GM13976 (cell line): ENCODE measurements at regions not wholly inside any gene's neighbourhood (a gene's known extent, or its start where the extent isn't known, plus 50 kb on each side); places are given as distances from the start of the nearest gene placed in this dataset.

ENCODE experiments used
- DNase-seq: peaks from one replicate; pipeline ENCODE4 v3.0.0; 2012; ENCODE audit warnings: low spot score
- CTCF ChIP-seq: IDR thresholded peaks from 2 replicates; pipeline ENCODE4 v1.5.1; 2012; ENCODE audit warnings: borderline replicate concordance, mild to moderate bottlenecking; ENCODE audit not compliant: insufficient read depth; ENCODE audit errors: extremely low read depth, missing control alignments, control extremely low read depth
- in situ Hi-C: fragments of 300-500 bp; cut with MboI; formaldehyde crosslinking; loops from one replicate; pipeline ENCODE4 v1.12.0; 2022; ENCODE audit warnings: low sequenced_read_pairs, mixed read lengths, inconsistent platforms; ENCODE audit not compliant: unreplicated experiment

GRCh38 chr14:32265584-32265983, 62.5 kb upstream of the RNU6-8 start:
- in situ Hi-C loops, result no loop called here
- no peak for TF ChIP-seq CTCF
- no peak for DNase-seq

- TF ChIP-seq CTCF, result no peak
- DNase-seq, result no peak
- in situ Hi-C loops, result no loop called here
These were observed 51.1 kb upstream of the AKAP6 start for GRCh38 chr14:32277998-32278397.
